Adrenal gland (tissue), 9 donors: ENCODE measurements at regions not wholly inside any gene's neighbourhood (a gene's known extent, or its start where the extent isn't known, plus 50 kb on each side); places are given as distances from the start of the nearest gene placed in this dataset.

Experiments
- DNase-seq, 7 donors: peaks; one replicate each; pipeline ENCODE4 v3.0.0-alpha.2; 2019 to 2020
- H3K27ac ChIP-seq, 5 donors: fragments of 200-600 bp; sonication (generic) in 4 of 5; 1 replicate in 3 of 5; 2 replicates in 2 of 5; pipeline versions ENCODE4 v1.5.1 to v1.8.0; 2016 to 2020; ENCODE audit warnings: mild to moderate bottlenecking in 1 of 5
- H3K27me3 ChIP-seq: fragments of 200-600 bp; 2 replicates; pipeline ENCODE4 v1.8.0; 2021
- H3K36me3 ChIP-seq, 2 donors: fragments of 200-600 bp; replicated peaks in 1 of 2; 1 replicate in 1 of 2; 2 replicates in 1 of 2; pipeline versions ENCODE4 v1.5.1 to v1.8.0; 2018 to 2022
- H3K4me1 ChIP-seq, 2 donors: fragments of 200-600 bp; replicated peaks in 1 of 2; 1 replicate in 1 of 2; 2 replicates in 1 of 2; pipeline versions ENCODE4 v1.5.1 to v1.8.0; 2018 to 2021
- H3K4me3 ChIP-seq, 4 donors: fragments of 200-600 bp; sonication (generic) in 3 of 4; one replicate each; pipeline ENCODE4 v1.5.1; 2016 to 2018
- H3K9me3 ChIP-seq, 3 donors: fragments of 200-600 bp; sonication (generic) in 1 of 3; replicated peaks in 1 of 3; 1 replicate in 2 of 3; 2 replicates in 1 of 3; pipeline versions ENCODE4 v1.5.1 to v1.8.0; 2016 to 2021
- POLR2A ChIP-seq, 2 donors: fragments of 450-650 bp; IDR thresholded peaks; one replicate each; pipeline ENCODE4 v1.6.1; 2017; ENCODE audit warnings: antibody characterized with exemption in 2 of 2, mild to moderate bottlenecking in 2 of 2, moderate library complexity in 1 of 2
- WGBS, 4 donors: extraction: QIAGEN DNeasy Blood & Tissue Kit in 2 of 4; methylation state at CpG; one replicate each; pipeline versions ENCODE4 v1.1.5 to v1.1.7; 2013 to 2017; 5-methylcytosine and 5-hydroxymethylcytosine counted together
- intact Hi-C, 2 donors: fragments of 100-400 bp; cut with DNase I; formaldehyde crosslinking; loops; one replicate each; pipeline versions ENCODE4 v1.14.1 to v1.15.0; 2022 to 2023
- TF ChIP-seq, protein P1 (sequence below), 6 experiments: fragments of 450-650 bp in 4 of 6; fragments of 200-600 bp in 2 of 6; sonication (generic) in 1 of 6; IDR thresholded peaks; 1 replicate in 5 of 6; 2 replicates in 1 of 6; pipeline versions ENCODE4 v1.5.1 to v1.8.0; 2016 to 2021; ENCODE audit warnings: antibody characterized with exemption in 6 of 6, mild to moderate bottlenecking in 2 of 6, moderate library complexity in 1 of 6
- donor health status: healthy with polysubstance abuse.
- donor health status: Bipolar disorder and iron deficiency.
- donor health status: DM: yes; HTN: yes; CAD: no.
- donor health status: DM: no; HTN: no; CAD: no.
- donor health status: DM: no; HTN: no; CAD: no.

- 76 to 84% (median 82%) methylated on average over 8 of the region's 8 CpGs for WGBS, 4 donors
- H3K27ac ChIP-seq = no peak overlapping the region
- no peak overlapping the region for H3K4me3 ChIP-seq
- no peaks in the 10 kb centered on the region for H3K4me1 ChIP-seq
- H3K9me3 ChIP-seq = no peaks in the 10 kb centered on the region
- H3K36me3 ChIP-seq = no peaks in the 10 kb centered on the region
- no peak for TF ChIP-seq POLR2A (IDR thresholded peaks at IDR 0.05)
- TF ChIP-seq, protein P1, sequence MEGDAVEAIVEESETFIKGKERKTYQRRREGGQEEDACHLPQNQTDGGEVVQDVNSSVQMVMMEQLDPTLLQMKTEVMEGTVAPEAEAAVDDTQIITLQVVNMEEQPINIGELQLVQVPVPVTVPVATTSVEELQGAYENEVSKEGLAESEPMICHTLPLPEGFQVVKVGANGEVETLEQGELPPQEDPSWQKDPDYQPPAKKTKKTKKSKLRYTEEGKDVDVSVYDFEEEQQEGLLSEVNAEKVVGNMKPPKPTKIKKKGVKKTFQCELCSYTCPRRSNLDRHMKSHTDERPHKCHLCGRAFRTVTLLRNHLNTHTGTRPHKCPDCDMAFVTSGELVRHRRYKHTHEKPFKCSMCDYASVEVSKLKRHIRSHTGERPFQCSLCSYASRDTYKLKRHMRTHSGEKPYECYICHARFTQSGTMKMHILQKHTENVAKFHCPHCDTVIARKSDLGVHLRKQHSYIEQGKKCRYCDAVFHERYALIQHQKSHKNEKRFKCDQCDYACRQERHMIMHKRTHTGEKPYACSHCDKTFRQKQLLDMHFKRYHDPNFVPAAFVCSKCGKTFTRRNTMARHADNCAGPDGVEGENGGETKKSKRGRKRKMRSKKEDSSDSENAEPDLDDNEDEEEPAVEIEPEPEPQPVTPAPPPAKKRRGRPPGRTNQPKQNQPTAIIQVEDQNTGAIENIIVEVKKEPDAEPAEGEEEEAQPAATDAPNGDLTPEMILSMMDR (IDR thresholded peaks at IDR 0.05) = no peak
- intact Hi-C loops = no loop called here
- no peak for DNase-seq
- H3K27me3 ChIP-seq = no peaks in the 10 kb centered on the region
These were observed 238.2 kb upstream of the PROX1 start for GRCh38 chr1:213749558-213749957.

GRCh38 chr1:213750231-213751063 lies 237.3 kb upstream of the PROX1 start:
- Histone ChIP-seq H3K9me3 (no peaks in the 10 kb centered on the region), H3K27me3 (no peaks in the 10 kb centered on the region), H3K4me1 (no peaks in the 10 kb centered on the region), H3K36me3 (no peaks in the 10 kb centered on the region), H3K27ac (no peak overlapping the region), H3K4me3 (no peak overlapping the region)
- no peak for DNase-seq
- WGBS, 4 donors = 47 to 65% (median 53%) methylated on average over 6 of the region's 6 CpGs
- intact Hi-C loops = no loop called here
- no peak for TF ChIP-seq POLR2A (IDR thresholded peaks at IDR 0.05)
- TF ChIP-seq, protein P1 (IDR thresholded peaks at IDR 0.05) = no peak

DNA sequence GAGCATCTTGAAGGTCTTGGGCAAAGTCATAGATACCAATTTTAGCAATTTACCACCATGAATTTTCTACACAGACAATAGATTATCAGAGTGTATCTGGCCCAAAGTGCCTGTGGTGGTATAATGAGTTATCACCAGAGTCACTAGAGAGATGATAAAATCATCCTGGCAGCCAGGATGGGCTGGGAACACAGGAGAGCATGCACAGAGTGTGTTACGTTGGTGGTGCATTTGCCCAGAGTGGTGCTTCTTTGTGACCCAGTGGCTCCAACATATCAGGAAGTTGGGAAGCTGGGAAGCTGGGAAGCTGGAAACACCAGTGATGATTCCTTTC lies 236.7 kb upstream of the PROX1 start:
- intact Hi-C loops = no loop called here
- no peak for DNase-seq
- no peaks in the 10 kb centered on the region for H3K4me1 ChIP-seq
- no peaks in the 10 kb centered on the region for H3K9me3 ChIP-seq
- no peaks in the 10 kb centered on the region for H3K27me3 ChIP-seq
- H3K36me3 ChIP-seq = no peaks in the 10 kb centered on the region
- TF ChIP-seq, protein P1 (IDR thresholded peaks at IDR 0.05) = no peak
- TF ChIP-seq POLR2A (IDR thresholded peaks at IDR 0.05) = no peak
- no peak overlapping the region for H3K4me3 ChIP-seq
- 44 to 95% (median 75%) methylated on average over 1 of the region's 1 CpG for WGBS, 4 donors
- no peak overlapping the region for H3K27ac ChIP-seq

GRCh38 chr1:213759359-213760181 lies 228.2 kb upstream of the PROX1 start:
- Histone ChIP-seq H3K27me3 (no peaks in the 10 kb centered on the region), H3K4me3 (no peak overlapping the region), H3K4me1 (no peaks in the 10 kb centered on the region), H3K27ac (no peak overlapping the region), H3K36me3 (no peaks in the 10 kb centered on the region), H3K9me3 (no peaks in the 10 kb centered on the region)
- intact Hi-C loops = no loop called here
- TF ChIP-seq POLR2A (IDR thresholded peaks at IDR 0.05) = no peak
- TF ChIP-seq, protein P1 (IDR thresholded peaks at IDR 0.05) = no peak
- WGBS, 4 donors = 74 to 80% (median 78%) methylated on average over 6 of the region's 6 CpGs
- DNase-seq = no peak
